NCI-H510A treated with DMSO at 0.1 percent for 48 hours (cell line): ENCODE measurements at regions not wholly inside any gene's neighbourhood (a gene's known extent, or its start where the extent isn't known, plus 50 kb on each side); places are given as distances from the start of the nearest gene placed in this dataset.
"Not testable (repeated sequence)": the region's sequence is repeated elsewhere in the genome, so short reads cannot be mapped to it uniquely, and the experiment has no call there.

Experiments
- DNase-seq: peaks from one replicate; lab custom pipeline; 2025; lab: John Stamatoyannopoulos, UW

GRCh38 chr15:29511663-29512062 lies 242.0 kb upstream of the NSMCE3 start:
- DNase-seq = no peak

GRCh38 chr15:29505535-29505934 lies 235.9 kb upstream of the NSMCE3 start:
- DNase-seq = not testable (repeated sequence)

- no peak for DNase-seq
Observed at GRCh38 chr15:29490747-29491471, 221.3 kb upstream of the NSMCE3 start.

- DNase-seq = no peak
Observed at GRCh38 chr15:29480949-29481348, 211.3 kb upstream of the NSMCE3 start.

- no peak for DNase-seq
Observed at GRCh38 chr15:29480278-29480677, 210.7 kb upstream of the NSMCE3 start.

GRCh38 chr15:29477256-29477655 lies 207.6 kb upstream of the NSMCE3 start:
- no peak for DNase-seq

GRCh38 chr15:29476503-29477080 lies 207.0 kb upstream of the NSMCE3 start:
- peak; percentile 60 for DNase-seq

- no peak for DNase-seq
Observed at GRCh38 chr15:29475096-29475495, 205.5 kb upstream of the NSMCE3 start.

- DNase-seq = no peak
Observed at GRCh38 chr15:29473621-29474105, 204.0 kb upstream of the NSMCE3 start.

- peak; percentile 17 for DNase-seq
Observed at GRCh38 chr15:29472901-29473445, 203.4 kb upstream of the NSMCE3 start.

- DNase-seq = no peak
Observed at GRCh38 chr15:29471757-29472156, 202.1 kb upstream of the NSMCE3 start.

GRCh38 chr15:29471306-29471705 lies 201.7 kb upstream of the NSMCE3 start:
- no peak for DNase-seq

- peak; percentile 37 for DNase-seq
Observed at GRCh38 chr15:29470794-29471193, 201.2 kb upstream of the NSMCE3 start.

- DNase-seq = peak; percentile 33
Observed at GRCh38 chr15:29470311-29470710, 200.7 kb upstream of the NSMCE3 start.

- DNase-seq = no peak
Observed at GRCh38 chr15:29468899-29469298, 199.3 kb upstream of the NSMCE3 start.

- DNase-seq = no peak
Observed at GRCh38 chr15:29467091-29467490, 197.5 kb upstream of the NSMCE3 start.

GRCh38 chr15:29466292-29466691 lies 196.7 kb upstream of the NSMCE3 start:
- DNase-seq = no peak

GRCh38 chr15:29465816-29466215 lies 196.2 kb upstream of the NSMCE3 start:
- no peak for DNase-seq

- no peak for DNase-seq
Observed at GRCh38 chr15:29465196-29465595, 195.6 kb upstream of the NSMCE3 start.

- DNase-seq = no peak
Observed at GRCh38 chr15:29461877-29462276, 192.3 kb upstream of the NSMCE3 start.

- no peak for DNase-seq
Observed at GRCh38 chr15:29458361-29458760, 188.7 kb upstream of the NSMCE3 start.

GRCh38 chr15:29457729-29458128 lies 188.1 kb upstream of the NSMCE3 start:
- no peak for DNase-seq

GRCh38 chr15:29456964-29457363 lies 187.3 kb upstream of the NSMCE3 start:
- DNase-seq = no peak
